ENCODE measurements at regions not wholly inside any gene's neighbourhood (a gene's known extent, or its start where the extent isn't known, plus 50 kb on each side); places are given as distances from the start of the nearest gene placed in this dataset.

DNA sequence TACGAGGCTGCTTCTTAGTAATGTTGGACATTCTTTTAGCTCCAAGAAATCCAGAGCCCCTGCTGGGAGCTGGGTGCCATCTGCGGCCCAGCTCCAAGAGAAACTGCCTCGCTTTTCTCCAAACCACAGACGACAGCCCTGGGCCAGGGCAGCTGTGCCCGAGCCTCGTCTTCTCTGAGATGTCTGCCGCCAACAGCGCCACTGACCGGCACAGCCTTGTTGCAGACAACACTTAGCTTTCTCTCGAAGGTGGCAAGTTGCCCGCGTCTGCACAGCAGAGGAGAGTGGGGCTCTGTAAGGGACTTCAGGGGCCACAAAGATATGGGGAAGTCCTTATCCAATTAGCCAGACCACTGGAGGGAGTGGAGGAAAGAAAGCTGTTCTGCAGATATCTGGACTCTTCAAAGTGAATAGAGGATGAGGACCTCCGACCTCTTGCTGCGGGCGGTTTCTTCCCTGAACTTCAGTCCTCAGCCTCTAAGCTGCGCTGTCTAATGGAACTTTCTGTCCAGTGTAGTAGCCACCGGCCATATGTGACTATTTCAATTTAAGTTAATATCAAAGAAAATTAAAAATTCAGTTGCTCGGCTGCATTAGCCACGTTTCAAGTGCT, 63.9 kb upstream of the DISP3 start:
- no peak overlapping the region for H3K4me3 ChIP-seq (ENCODE audit: low read depth, low read length)
- DNase-seq (ENCODE audit: low read depth): no peak
- TF ChIP-seq, protein P1, sequence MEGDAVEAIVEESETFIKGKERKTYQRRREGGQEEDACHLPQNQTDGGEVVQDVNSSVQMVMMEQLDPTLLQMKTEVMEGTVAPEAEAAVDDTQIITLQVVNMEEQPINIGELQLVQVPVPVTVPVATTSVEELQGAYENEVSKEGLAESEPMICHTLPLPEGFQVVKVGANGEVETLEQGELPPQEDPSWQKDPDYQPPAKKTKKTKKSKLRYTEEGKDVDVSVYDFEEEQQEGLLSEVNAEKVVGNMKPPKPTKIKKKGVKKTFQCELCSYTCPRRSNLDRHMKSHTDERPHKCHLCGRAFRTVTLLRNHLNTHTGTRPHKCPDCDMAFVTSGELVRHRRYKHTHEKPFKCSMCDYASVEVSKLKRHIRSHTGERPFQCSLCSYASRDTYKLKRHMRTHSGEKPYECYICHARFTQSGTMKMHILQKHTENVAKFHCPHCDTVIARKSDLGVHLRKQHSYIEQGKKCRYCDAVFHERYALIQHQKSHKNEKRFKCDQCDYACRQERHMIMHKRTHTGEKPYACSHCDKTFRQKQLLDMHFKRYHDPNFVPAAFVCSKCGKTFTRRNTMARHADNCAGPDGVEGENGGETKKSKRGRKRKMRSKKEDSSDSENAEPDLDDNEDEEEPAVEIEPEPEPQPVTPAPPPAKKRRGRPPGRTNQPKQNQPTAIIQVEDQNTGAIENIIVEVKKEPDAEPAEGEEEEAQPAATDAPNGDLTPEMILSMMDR (conservative IDR thresholded peaks at IDR 0.05; ENCODE audit: low read depth, low read length): no peak

DNA sequence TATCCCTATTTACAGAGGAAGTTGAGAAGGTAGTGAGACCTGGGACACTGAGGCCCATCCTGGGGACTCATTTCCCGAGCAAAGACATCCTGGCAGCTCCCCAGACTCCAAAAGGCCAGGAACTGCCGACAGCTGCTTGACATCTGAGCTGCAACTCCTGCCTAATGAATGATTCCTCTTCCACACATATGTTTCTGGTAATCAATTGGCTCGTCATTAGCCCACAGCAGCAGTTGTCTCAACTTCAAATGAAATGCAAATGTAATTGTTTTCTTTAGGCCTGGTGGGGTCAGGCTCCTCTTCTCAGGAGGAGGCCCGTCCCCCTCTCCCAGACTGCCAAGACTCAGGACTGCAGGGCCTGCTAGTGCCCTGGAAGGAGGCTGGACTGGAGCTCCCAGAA, 61.8 kb upstream of the DISP3 start:
- TF ChIP-seq, protein P1 (conservative IDR thresholded peaks at IDR 0.05; ENCODE audit: low read depth, low read length): no peak
- H3K4me3 ChIP-seq (ENCODE audit: low read depth, low read length): no peak overlapping the region
- no peak for DNase-seq (ENCODE audit: low read depth)

DNA sequence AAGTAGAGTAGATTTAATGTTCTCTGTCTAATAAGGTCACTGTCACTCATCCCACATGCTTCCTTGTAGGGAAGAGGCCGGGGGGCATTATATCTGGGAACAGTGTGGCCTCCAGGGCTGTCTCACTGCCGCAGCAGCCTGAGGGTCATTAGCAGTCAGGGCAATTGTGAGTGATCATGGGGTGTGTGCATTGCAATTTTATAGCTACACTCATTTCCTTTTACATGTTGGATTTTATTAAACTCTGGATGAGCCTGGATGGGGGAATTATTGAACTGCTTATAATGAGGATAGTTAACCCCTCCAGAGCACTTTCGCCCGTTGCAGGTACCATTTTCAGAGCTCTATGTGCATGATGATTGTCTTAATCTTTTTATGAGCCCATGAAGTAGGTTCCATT, 60.9 kb upstream of the DISP3 start:
- H3K4me3 ChIP-seq (ENCODE audit: low read depth, low read length): no peak overlapping the region
- TF ChIP-seq, protein P1 (conservative IDR thresholded peaks at IDR 0.05; ENCODE audit: low read depth, low read length): no peak
- no peak for DNase-seq (ENCODE audit: low read depth)

DNA sequence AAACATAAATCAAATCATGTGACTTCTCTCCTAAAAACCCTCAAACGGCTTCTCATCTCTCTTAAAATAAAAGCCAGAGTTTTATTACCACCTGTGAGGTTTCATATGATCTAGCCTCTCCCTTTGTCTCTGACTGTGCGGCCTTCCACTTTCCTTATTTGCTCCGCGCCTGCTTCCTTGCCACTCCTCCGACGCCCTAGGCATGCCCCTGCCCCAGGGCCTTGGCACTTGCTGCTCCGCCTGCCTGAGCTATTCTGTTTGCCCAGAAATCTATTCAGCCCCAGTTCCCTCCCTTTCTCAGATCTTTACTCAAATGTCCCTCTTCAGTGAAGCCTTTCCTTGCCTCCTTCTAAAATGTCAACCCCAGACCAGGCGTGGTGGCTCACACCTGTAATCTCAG, 57.5 kb upstream of the DISP3 start:
- DNase-seq (ENCODE audit: low read depth): no peak
- H3K4me3 ChIP-seq (ENCODE audit: low read depth, low read length): no peak overlapping the region
- TF ChIP-seq, protein P1 (conservative IDR thresholded peaks at IDR 0.05; ENCODE audit: low read depth, low read length): no peak

DNA sequence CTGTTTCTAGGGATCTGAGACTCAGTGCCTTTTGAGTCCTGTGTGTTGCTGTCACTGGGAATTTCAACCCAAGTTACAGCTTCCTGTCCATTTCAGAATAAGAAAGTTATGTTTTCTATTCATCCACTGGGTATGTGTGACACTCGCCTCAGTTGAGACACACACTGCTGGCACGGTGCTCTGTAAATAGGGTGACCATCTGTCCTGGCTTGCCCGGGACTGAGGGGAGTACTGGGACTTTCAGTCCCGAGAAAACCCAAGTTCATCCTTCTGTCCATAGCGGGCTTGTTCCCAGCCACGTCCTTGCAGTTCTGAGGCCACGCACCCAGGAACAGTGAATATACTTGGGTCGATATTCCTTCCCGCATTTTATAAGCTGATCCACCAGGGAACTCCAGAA, 56.3 kb upstream of the DISP3 start:
- TF ChIP-seq, protein P1 (conservative IDR thresholded peaks at IDR 0.05; ENCODE audit: low read depth, low read length): no peak
- no peak overlapping the region for H3K4me3 ChIP-seq (ENCODE audit: low read depth, low read length)
- DNase-seq (ENCODE audit: low read depth): no peak

DNA sequence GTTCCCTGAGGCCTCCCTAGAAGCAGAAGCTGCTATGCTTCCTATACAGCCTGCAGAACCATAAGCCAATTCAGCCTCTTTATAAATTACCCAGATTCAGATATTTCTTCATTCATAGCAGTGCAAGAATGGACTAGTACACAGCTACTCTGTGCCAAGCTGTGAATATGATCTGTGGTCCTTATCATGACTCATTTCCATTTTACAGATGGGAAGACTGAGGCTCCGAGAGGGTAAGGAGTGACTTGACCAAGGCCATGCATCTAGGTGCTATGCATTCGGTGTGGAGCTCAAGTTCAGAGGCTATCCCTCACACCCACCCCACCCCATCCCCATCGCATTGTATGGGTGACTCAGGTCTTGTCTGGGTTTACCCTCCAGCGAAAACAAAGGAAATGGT, 52.3 kb upstream of the DISP3 start:
- DNase-seq (ENCODE audit: low read depth): no peak
- TF ChIP-seq, protein P1 (conservative IDR thresholded peaks at IDR 0.05; ENCODE audit: low read depth, low read length): no peak
- no peak overlapping the region for H3K4me3 ChIP-seq (ENCODE audit: low read depth, low read length)

DNA sequence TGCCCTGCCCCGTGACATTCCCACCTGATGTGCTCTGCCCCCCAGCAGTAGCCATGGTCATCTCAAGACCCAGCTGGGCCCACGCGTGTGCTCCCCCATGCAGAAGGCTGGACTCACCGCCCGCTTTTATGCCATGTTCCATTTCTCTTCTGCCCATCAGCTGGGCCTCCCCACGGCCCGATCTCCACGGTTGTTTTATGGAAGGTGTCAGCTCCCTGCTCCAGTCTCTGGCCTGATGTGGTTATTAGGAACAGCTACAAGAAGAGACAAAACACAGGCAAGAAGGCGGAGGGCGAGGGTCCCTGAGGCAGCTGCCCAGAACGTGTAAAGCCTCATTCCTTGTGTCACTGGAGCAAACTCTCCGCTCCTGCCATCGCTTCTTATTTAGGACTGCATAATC, 50.2 kb upstream of the DISP3 start:
- TF ChIP-seq, protein P1 (conservative IDR thresholded peaks at IDR 0.05; ENCODE audit: low read depth, low read length): no peak
- no peak overlapping the region for H3K4me3 ChIP-seq (ENCODE audit: low read depth, low read length)
- no peak for DNase-seq (ENCODE audit: low read depth)

All from epithelial cell of proximal tubule (primary cell).